Psoas muscle (tissue), 7 donors: ENCODE measurements at regions not wholly inside any gene's neighbourhood (a gene's known extent, or its start where the extent isn't known, plus 50 kb on each side); places are given as distances from the start of the nearest gene placed in this dataset.

ENCODE experiments used
- ATAC-seq, 4 donors: fragments of 200-7000 bp; cut with Tn5 transposase; one replicate each; pipeline ENCODE4 v1.9.1; 2020; ENCODE audit warnings: moderate library complexity in 3 of 4, mild to moderate bottlenecking in 2 of 4
- DNase-seq, 2 donors: peaks; one replicate each; pipeline ENCODE4 v3.0.0-alpha.2; 2020
- H3K27ac ChIP-seq: fragments of 200-600 bp; one replicate; pipeline ENCODE4 v1.8.0; 2022
- H3K27me3 ChIP-seq, 3 donors: fragments of 200-600 bp in 1 of 3; one replicate each; pipeline versions ENCODE4 v1.6.1 to v1.8.0; 2013 to 2022; ENCODE audit warnings: low read length in 2 of 3, mild to moderate bottlenecking in 2 of 3, moderate library complexity in 1 of 3; ENCODE audit not compliant: insufficient read depth in 3 of 3
- H3K36me3 ChIP-seq, 2 donors: fragments of 200-600 bp in 1 of 2; one replicate each; pipeline versions ENCODE4 v1.6.1 to v1.8.0; 2013 to 2022; ENCODE audit warnings: low read depth in 1 of 2, mild to moderate bottlenecking in 1 of 2, moderate library complexity in 1 of 2; ENCODE audit not compliant: insufficient read depth in 1 of 2
- H3K4me1 ChIP-seq: fragments of 200-600 bp; one replicate; pipeline ENCODE4 v1.8.0; 2022
- H3K4me3 ChIP-seq: fragments of 200-600 bp; one replicate; pipeline ENCODE4 v1.8.0; 2022; ENCODE audit warnings: mild to moderate bottlenecking
- H3K9me3 ChIP-seq: fragments of 200-600 bp; one replicate; pipeline ENCODE4 v1.8.0; 2022
- WGBS, 3 donors: extraction: QIAGEN DNeasy Blood & Tissue Kit; methylation state at CpG; one replicate each; pipeline versions ENCODE4 v1.1.6 to v1.1.7; 2013; 5-methylcytosine and 5-hydroxymethylcytosine counted together
- intact Hi-C, 2 donors: fragments of 100-400 bp; cut with DNase I; formaldehyde crosslinking; loops; one replicate each; pipeline versions ENCODE4 v1.11.0 to v1.14.2; 2022
- TF ChIP-seq, protein P1 (sequence below): fragments of 200-600 bp; IDR thresholded peaks from one replicate; pipeline ENCODE4 v1.8.0; 2022; ENCODE audit warnings: antibody characterized with exemption
- donor health status: healthy with polysubstance abuse.
- donor health status: DM: no; HTN: no; CAD: no; lungs with moderate emphysema.
- donor health status: Bipolar disorder and iron deficiency.
- donor health status: healthy.
- donor health status: DM: yes; HTN: yes; CAD: no.
- donor health status: DM: no; HTN: no; CAD: no.
- donor health status: DM: yes; HTN: yes; CAD: no.

DNA sequence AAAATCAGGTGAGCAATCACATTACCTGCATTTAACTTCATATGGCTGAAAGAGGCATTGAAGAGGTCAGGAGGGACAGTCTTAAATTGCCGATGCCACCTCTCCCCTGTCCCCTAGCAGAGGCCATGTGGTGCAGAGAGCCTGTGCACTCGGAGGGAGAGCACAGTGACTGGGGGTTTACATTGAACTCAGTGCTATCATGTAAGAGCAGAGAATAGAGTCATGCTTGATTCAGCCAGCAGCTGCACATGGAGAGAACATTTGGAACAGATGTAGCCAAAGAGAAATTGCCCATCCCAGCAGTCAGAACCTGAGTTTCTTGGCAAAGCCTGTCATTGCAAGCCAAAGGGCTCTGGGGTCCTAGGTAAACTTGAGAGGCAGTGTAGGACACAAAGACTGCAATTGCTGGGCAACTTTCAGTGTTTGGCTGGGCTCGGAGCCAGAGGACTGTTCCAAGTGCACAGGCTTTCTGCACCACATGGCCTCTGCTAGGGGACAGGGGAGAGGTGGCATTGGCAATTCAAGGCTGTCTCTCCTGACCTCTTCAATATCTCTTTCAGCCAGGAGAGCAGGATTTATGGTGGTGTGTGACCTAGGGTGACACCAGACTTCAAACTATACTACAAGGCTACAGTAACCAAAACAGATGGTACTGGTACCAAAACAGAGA, 267.1 kb downstream of the REEP3 start:
- no peak for ATAC-seq
- intact Hi-C loops = loop anchor here in 1 of 2 donors (10.0 kb wide), 1 partner anchor 1057 kb away; no protein-coding TSS in a partner anchor
- Histone ChIP-seq H3K36me3 (no peaks in the 10 kb centered on the region), H3K27me3 (no peaks in the 10 kb centered on the region), H3K4me1 (no peaks in the 10 kb centered on the region), H3K4me3 (no peak overlapping the region), H3K9me3 (peaks cover 6% of the 10 kb centered on the region), H3K27ac (no peak overlapping the region)
- 56 to 64% (median 60%) methylated on average over 3 of the region's 3 CpGs for WGBS, 3 donors
- DNase-seq = no peak
- TF ChIP-seq, protein P1, sequence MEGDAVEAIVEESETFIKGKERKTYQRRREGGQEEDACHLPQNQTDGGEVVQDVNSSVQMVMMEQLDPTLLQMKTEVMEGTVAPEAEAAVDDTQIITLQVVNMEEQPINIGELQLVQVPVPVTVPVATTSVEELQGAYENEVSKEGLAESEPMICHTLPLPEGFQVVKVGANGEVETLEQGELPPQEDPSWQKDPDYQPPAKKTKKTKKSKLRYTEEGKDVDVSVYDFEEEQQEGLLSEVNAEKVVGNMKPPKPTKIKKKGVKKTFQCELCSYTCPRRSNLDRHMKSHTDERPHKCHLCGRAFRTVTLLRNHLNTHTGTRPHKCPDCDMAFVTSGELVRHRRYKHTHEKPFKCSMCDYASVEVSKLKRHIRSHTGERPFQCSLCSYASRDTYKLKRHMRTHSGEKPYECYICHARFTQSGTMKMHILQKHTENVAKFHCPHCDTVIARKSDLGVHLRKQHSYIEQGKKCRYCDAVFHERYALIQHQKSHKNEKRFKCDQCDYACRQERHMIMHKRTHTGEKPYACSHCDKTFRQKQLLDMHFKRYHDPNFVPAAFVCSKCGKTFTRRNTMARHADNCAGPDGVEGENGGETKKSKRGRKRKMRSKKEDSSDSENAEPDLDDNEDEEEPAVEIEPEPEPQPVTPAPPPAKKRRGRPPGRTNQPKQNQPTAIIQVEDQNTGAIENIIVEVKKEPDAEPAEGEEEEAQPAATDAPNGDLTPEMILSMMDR = no peak

DNA sequence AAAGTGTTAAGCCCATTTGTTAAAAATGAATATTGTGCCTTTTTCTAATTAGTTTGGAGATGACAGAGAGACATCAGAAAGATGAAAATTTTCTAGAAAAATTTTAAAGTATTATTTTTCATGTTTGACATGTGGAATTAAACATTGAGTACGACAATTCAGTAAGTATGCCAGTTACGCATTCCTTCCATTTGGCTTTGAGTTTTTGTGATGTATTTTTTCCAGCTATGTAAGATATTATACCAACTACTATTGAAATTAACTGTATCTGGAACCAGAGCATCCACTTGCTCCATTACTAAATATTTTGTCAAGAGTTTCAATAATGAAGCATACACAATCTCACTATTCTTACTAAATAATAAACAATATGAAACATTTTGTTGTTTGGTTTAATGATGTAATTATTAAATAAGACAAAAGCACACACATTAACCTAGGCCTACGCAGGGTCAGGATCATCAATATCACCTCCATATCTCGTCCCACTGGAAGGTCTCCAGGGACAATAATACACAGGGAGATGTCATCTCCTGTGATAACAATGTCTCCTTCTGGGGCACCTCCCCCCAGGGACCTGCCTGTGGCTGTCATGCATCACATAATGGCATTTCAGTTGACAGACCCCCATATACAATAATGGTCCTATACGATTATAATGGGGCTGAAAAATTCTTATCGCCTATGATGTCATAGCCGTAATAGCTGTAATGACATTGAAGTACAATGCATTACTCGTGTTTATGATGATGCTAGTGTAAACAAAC, 274.1 kb downstream of the REEP3 start:
- no peak for ATAC-seq

DNA sequence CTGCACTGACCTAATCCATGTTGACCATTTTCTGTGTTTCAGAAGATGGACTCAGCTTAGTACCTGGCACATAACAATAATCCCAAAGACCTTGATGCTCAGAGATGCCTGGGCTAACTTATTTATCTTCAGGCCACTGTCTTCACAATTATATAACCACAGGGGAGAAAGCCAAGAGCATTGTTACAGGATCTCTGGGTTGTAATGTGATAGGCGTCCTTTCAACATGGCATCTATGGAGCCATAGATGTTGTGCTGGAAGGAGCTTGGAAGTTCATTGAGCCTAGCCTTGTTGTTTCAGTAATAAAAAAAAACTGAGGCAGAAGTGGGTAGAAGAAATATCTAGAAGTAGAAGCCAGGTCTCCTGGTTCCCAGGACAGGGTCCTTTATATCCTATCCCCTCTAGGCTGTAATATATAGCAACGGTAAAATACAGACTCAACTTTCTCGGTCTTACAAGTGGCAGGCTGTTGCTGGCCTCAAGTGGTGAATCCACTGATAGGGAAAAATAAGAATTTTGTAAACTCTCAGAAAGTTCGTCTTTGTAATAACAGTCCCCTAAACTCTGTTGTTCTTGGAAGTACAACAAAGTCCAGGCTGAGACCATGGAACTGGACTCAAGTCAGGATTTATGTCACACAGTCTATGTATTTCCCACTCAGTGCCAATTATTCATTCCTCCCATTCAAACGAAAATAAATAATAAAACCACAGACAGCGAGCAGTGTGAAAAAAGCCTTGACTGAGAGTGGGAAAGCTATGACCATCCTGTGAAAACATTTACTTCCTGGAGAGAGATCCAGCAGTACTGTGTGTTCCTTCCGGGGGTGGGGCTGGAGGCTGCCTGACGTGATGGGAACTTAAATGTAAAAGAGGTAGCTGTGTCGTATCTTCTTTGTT, 277.6 kb downstream of the REEP3 start:
- intact Hi-C loops = no loop called here
- H3K27ac ChIP-seq = peak overlapping the region; percentile 31
- TF ChIP-seq, protein P1 = no peak
- peak; percentile 37 to 67 for DNase-seq
- no peak overlapping the region for H3K4me3 ChIP-seq
- H3K27me3 ChIP-seq = no peaks in the 10 kb centered on the region
- H3K4me1 ChIP-seq = no peaks in the 10 kb centered on the region
- peak in 2 of 4 donors; percentile 30 to 50 for ATAC-seq
- peaks cover 3% of the 10 kb centered on the region for H3K9me3 ChIP-seq
- 26 to 30% (median 28%) methylated on average over 9 of the region's 9 CpGs for WGBS, 3 donors
- H3K36me3 ChIP-seq = no peaks in the 10 kb centered on the region

More for the DNA sequence above, 274.1 kb downstream of the REEP3 start:
- Histone ChIP-seq H3K9me3 (peaks cover 15% of the 10 kb centered on the region), H3K27ac (no peak overlapping the region), H3K36me3 (no peaks in the 10 kb centered on the region), H3K4me3 (no peak overlapping the region), H3K27me3 (no peaks in the 10 kb centered on the region), H3K4me1 (no peaks in the 10 kb centered on the region)
- intact Hi-C loops = no loop called here
- TF ChIP-seq, protein P1 = no peak
- no peak for DNase-seq
- 64 to 80% (median 70%) methylated on average over 8 of the region's 8 CpGs for WGBS, 3 donors

GRCh38 chr10:63799521-63800300, 278.5 kb downstream of the REEP3 start:
- no peaks in the 10 kb centered on the region for H3K4me1 ChIP-seq
- no peak overlapping the region for H3K4me3 ChIP-seq
- no peak overlapping the region for H3K27ac ChIP-seq
- H3K36me3 ChIP-seq = no peaks in the 10 kb centered on the region
- no peaks in the 10 kb centered on the region for H3K27me3 ChIP-seq
- intact Hi-C loops = no loop called here
- TF ChIP-seq, protein P1 = no peak
- DNase-seq = no peak
- WGBS, 3 donors = 65 to 67% (median 67%) methylated on average over 8 of the region's 8 CpGs
- H3K9me3 ChIP-seq = no peaks in the 10 kb centered on the region
- ATAC-seq = no peak
